ENCODE measurements at regions not wholly inside any gene's neighbourhood (a gene's known extent, or its start where the extent isn't known, plus 50 kb on each side); places are given as distances from the start of the nearest gene placed in this dataset.

DNA sequence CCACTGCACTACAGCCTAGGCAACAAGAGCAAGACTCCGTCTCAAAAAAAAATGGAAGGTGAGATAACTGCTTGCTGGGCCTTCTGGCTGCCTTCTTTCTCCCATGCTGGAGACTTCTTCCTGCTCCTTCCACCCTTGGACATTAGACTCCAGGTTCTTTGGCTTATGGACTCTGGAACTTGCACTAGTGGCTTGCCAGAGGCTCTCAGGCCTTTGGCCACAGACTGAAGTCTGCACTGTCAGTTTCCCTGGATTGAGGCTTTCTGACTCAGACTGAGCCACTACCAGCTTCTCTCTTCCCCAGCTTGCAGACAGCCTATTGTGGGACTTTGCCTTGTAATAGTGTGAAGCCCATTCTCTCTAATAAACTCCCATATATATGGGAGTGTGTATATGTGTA lies 118.5 kb upstream of the SLC14A2 start:
- no TSS peak for BruUV-seq (replicated peaks)
- no peak overlapping the region for H3K4me3 ChIP-seq (replicated peaks in 1 of 3; ENCODE audit: insufficient read depth in 1 of 3, low read depth in 1 of 3, low read length in 3 of 3)
- no peaks in the 10 kb centered on the region for H3K9me3 ChIP-seq (replicated peaks; ENCODE audit: control insufficient read depth, insufficient read depth, low read length)
- no peaks in the 10 kb centered on the region for H3K9me1 ChIP-seq (replicated peaks; ENCODE audit: control insufficient read depth, extremely low read depth, insufficient read depth, low read length)
- dilution Hi-C loops (cut with MboI; ENCODE audit: extremely low pct_ligation_motif_present, low sequenced_read_pairs) (no loop called here), intact Hi-C loops (cut with micrococcal nuclease) (no loop called here)
- H3K4me2 ChIP-seq (ENCODE audit: insufficient read depth, low read length): no peak overlapping the region
- H3K4me1 ChIP-seq (ENCODE audit: control insufficient read depth, extremely low read depth, insufficient read depth, low read length): no peaks in the 10 kb centered on the region
- H4K20me1 ChIP-seq (replicated peaks; ENCODE audit: control insufficient read depth, extremely low read depth, insufficient read depth, low read length): no peaks in the 10 kb centered on the region
- no peaks in the 10 kb centered on the region for H3K36me3 ChIP-seq (ENCODE audit: control insufficient read depth in 2 of 2, extremely low read depth in 1 of 2, insufficient read depth in 2 of 2, low read length in 2 of 2)
- TF ChIP-seq JUN (IDR thresholded peaks at IDR 0.05; ENCODE audit: borderline replicate concordance, insufficient read depth, insufficient read length, low read depth): no peak
- TF ChIP-seq, protein P1, sequence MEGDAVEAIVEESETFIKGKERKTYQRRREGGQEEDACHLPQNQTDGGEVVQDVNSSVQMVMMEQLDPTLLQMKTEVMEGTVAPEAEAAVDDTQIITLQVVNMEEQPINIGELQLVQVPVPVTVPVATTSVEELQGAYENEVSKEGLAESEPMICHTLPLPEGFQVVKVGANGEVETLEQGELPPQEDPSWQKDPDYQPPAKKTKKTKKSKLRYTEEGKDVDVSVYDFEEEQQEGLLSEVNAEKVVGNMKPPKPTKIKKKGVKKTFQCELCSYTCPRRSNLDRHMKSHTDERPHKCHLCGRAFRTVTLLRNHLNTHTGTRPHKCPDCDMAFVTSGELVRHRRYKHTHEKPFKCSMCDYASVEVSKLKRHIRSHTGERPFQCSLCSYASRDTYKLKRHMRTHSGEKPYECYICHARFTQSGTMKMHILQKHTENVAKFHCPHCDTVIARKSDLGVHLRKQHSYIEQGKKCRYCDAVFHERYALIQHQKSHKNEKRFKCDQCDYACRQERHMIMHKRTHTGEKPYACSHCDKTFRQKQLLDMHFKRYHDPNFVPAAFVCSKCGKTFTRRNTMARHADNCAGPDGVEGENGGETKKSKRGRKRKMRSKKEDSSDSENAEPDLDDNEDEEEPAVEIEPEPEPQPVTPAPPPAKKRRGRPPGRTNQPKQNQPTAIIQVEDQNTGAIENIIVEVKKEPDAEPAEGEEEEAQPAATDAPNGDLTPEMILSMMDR (IDR thresholded peaks at IDR 0.05; ENCODE audit: extremely low read depth in 1 of 2, insufficient read depth in 1 of 2, low read depth in 1 of 2, low read length in 2 of 2): no peak
- no peak for TF ChIP-seq GATA2 (IDR thresholded peaks at IDR 0.05; ENCODE audit: insufficient read depth, insufficient read length, low read depth, low read length)
- TF ChIP-seq POLR2AphosphoS5 (IDR thresholded peaks at IDR 0.05; ENCODE audit: insufficient read depth, low read depth, low read length): no peak
- TF ChIP-seq MYC (IDR thresholded peaks at IDR 0.05; ENCODE audit: low read depth, low read length): no peak
- no peak for TF ChIP-seq FOS (IDR thresholded peaks at IDR 0.05; ENCODE audit: borderline replicate concordance, insufficient read depth, low read length)
- no peak for TF ChIP-seq EZH2 (IDR thresholded peaks at IDR 0.05; ENCODE audit: borderline replicate concordance, low read depth, low read length, severe bottlenecking)
- no peak for TF ChIP-seq POLR2A (IDR thresholded peaks at IDR 0.05; ENCODE audit: low read depth, low read length)
- TF ChIP-seq, protein P2, sequence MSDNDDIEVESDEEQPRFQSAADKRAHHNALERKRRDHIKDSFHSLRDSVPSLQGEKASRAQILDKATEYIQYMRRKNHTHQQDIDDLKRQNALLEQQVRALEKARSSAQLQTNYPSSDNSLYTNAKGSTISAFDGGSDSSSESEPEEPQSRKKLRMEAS (IDR thresholded peaks at IDR 0.05; ENCODE audit: insufficient read depth, insufficient read length): no peak
- FAIRE-seq: no peak
- DNase-seq (ENCODE audit: low read depth, low spot score): no peak
- H3K79me2 ChIP-seq (ENCODE audit: control insufficient read depth, insufficient read depth, low read length): no peaks in the 10 kb centered on the region
- H3K9ac ChIP-seq (replicated peaks; ENCODE audit: extremely low read depth, insufficient read depth, low read length): no peak overlapping the region
- H3K27me3 ChIP-seq (ENCODE audit: control insufficient read depth in 2 of 2, insufficient read depth in 2 of 2, low read length in 2 of 2): no peaks in the 10 kb centered on the region
- no peak overlapping the region for H2AFZ ChIP-seq (ENCODE audit: low read depth, low read length)
- H3K27ac ChIP-seq (ENCODE audit: insufficient read depth, low read depth, low read length): no peak overlapping the region
- ChIA-PET CTCF (no interaction called here), POLR2A (no interaction called here)

Measured in endothelial cell of umbilical vein (primary cell).